Heart right ventricle (tissue), 16 donors: ENCODE measurements at regions not wholly inside any gene's neighbourhood (a gene's known extent, or its start where the extent isn't known, plus 50 kb on each side); places are given as distances from the start of the nearest gene placed in this dataset.

Experiments used
- ATAC-seq, 8 donors: fragments of 200-7000 bp; cut with Tn5 transposase; one replicate each; pipeline ENCODE4 v1.9.1; 2020; ENCODE audit warnings: mild to moderate bottlenecking in 8 of 8, moderate library complexity in 8 of 8, moderate number of reproducible peaks in 1 of 8
- DNase-seq, 2 donors: peaks; one replicate each; pipeline ENCODE4 v3.0.0-alpha.2; 2020
- H3K27ac ChIP-seq, 10 donors: fragments of 200-600 bp; sonication (generic) in 2 of 10; one replicate each; pipeline versions ENCODE4 v1.5.0 to v1.8.0; 2020 to 2022; ENCODE audit warnings: mild to moderate bottlenecking in 3 of 10
- H3K27me3 ChIP-seq, 7 donors: fragments of 200-600 bp; one replicate each; pipeline ENCODE4 v1.8.0; 2021 to 2022; ENCODE audit warnings: mild to moderate bottlenecking in 2 of 7
- H3K36me3 ChIP-seq, 9 donors: fragments of 200-600 bp; sonication (generic) in 1 of 9; one replicate each; pipeline versions ENCODE4 v1.5.0 to v1.8.0; 2020 to 2022; ENCODE audit warnings: mild to moderate bottlenecking in 2 of 9
- H3K4me1 ChIP-seq, 9 donors: fragments of 200-600 bp; sonication (generic) in 1 of 9; one replicate each; pipeline versions ENCODE4 v1.5.0 to v1.8.0; 2020 to 2022; ENCODE audit warnings: mild to moderate bottlenecking in 4 of 9
- H3K4me3 ChIP-seq, 10 donors: fragments of 200-600 bp; sonication (generic) in 2 of 10; one replicate each; pipeline versions ENCODE4 v1.5.0 to v1.8.0; 2020 to 2022; ENCODE audit warnings: mild to moderate bottlenecking in 7 of 10, moderate library complexity in 2 of 10
- H3K9me3 ChIP-seq, 11 donors: fragments of 200-600 bp in 10 of 11; sonication (generic) in 2 of 11; one replicate each; pipeline versions ENCODE4 v1.5.0 to v1.8.0; 2013 to 2022; ENCODE audit warnings: mild to moderate bottlenecking in 2 of 11, control low read depth in 1 of 11, moderate library complexity in 1 of 11
- WGBS, 2 donors: extraction: QIAGEN DNeasy Blood & Tissue Kit; methylation state at CpG; one replicate each; pipeline ENCODE4 v1.1.7; 2013; ENCODE audit warnings: inconsistent platforms in 1 of 2; 5-methylcytosine and 5-hydroxymethylcytosine counted together
- intact Hi-C, 10 donors: fragments of 100-400 bp; cut with DNase I; formaldehyde crosslinking; loops; one replicate each; pipeline versions ENCODE4 v1.11.1 to v1.14.2; 2022
- TF ChIP-seq, protein P1 (sequence below), 9 donors: fragments of 200-600 bp; sonication (generic) in 2 of 9; IDR thresholded peaks; one replicate each; pipeline versions ENCODE4 v1.5.0 to v1.8.0; 2021 to 2022; ENCODE audit warnings: antibody characterized with exemption in 9 of 9, mild to moderate bottlenecking in 5 of 9, moderate library complexity in 1 of 9
- donor health status: Arrhythmogenic right ventricular cardiomyopathy.
- donor health status: ischemic (EF 13 %, LVEDD 7.1; RV severe dilation, severe dysfunction).
- donor health status: healthy with polysubstance abuse.
- donor health status: DM: no; HTN: yes; CAD: no.
- donor health status: DM: no; HTN: no; CAD: no.
- donor health status: ischemic (EF 25% LVEDD 6.9; RV normal size, moderate dysfunction).
- donor health status: ischemic (EF 25% LVEDD 5.7; RV mildly dilated, moderate dysfunction).
- donor health status: healthy.
- donor health status: DM: yes; HTN: yes; CAD: no.
- donor health status: Ischemic cardiomyopathy.
- donor health status: ischemic (EF 35%, LVEDD 5.7; RV mildly dilated, moderate dysfunction).
- donor health status: nonischemic (EF 11% LVEDD 7.7; RV severe dilation, severe dysfunction).
- donor health status: DM: yes; HTN: yes; CAD: no.
- donor health status: PGD.
- donor health status: ischemic (EF 29% LVEDD 5.4; RV normal size, mild dysfunction).
- donor health status: nonischemic (EF 23%, LVEDD 6.1; RV moderate dilation, normal function).

DNA sequence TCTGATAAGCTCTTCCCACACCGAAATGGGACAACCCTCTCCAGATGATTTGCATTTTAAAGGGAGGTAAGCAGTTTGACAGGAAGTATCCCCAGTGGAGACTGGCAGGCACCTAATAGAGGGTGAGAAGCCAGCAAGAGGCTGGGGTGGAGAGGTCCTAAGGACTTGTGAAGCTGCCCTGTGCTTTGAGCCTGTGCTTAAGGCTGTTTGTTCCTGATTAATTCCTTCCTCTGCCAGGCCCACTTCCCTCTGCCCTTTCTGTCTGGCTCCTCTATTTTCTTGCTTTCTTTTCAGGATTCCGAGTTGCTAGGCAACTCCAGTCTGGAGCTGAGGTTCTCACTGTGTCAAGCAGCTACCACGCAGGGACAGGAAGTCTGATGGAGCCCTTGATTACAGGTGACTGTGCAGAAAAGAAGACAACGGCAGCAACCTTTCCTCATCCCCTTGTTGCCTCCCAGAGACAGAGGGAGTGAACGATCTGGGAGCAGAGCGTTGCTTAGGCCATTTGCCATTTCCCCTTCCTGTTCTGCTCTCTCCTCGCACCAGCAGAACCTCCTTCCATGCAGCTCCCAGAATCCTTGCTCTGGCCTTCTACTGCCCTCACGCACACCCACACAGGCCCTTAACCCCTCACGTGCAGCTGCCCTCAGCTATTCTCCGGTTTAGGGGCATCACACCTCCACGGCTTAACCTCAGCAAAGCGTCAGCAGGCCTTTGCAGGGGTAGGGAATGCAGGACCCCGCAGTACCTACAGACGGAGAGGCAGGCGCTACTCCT lies 103.6 kb upstream of the CELF4 start:
- H3K27ac ChIP-seq, result no peak overlapping the region
- DNase-seq (no peak), ATAC-seq (no peak)
- peaks cover 0 to 4% (median 0%) of the 10 kb centered on the region in 7 donors for H3K27me3 ChIP-seq
- no peak overlapping the region for H3K4me3 ChIP-seq
- no peaks in the 10 kb centered on the region for H3K4me1 ChIP-seq
- intact Hi-C loops, result no loop called here
- no peaks in the 10 kb centered on the region for H3K9me3 ChIP-seq
- TF ChIP-seq, protein P1, sequence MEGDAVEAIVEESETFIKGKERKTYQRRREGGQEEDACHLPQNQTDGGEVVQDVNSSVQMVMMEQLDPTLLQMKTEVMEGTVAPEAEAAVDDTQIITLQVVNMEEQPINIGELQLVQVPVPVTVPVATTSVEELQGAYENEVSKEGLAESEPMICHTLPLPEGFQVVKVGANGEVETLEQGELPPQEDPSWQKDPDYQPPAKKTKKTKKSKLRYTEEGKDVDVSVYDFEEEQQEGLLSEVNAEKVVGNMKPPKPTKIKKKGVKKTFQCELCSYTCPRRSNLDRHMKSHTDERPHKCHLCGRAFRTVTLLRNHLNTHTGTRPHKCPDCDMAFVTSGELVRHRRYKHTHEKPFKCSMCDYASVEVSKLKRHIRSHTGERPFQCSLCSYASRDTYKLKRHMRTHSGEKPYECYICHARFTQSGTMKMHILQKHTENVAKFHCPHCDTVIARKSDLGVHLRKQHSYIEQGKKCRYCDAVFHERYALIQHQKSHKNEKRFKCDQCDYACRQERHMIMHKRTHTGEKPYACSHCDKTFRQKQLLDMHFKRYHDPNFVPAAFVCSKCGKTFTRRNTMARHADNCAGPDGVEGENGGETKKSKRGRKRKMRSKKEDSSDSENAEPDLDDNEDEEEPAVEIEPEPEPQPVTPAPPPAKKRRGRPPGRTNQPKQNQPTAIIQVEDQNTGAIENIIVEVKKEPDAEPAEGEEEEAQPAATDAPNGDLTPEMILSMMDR (IDR thresholded peaks at IDR 0.05), result no peak
- WGBS, 2 donors, result 53 to 61% methylated on average over 15 of the region's 15 CpGs
- H3K36me3 ChIP-seq, result no peaks in the 10 kb centered on the region

DNA sequence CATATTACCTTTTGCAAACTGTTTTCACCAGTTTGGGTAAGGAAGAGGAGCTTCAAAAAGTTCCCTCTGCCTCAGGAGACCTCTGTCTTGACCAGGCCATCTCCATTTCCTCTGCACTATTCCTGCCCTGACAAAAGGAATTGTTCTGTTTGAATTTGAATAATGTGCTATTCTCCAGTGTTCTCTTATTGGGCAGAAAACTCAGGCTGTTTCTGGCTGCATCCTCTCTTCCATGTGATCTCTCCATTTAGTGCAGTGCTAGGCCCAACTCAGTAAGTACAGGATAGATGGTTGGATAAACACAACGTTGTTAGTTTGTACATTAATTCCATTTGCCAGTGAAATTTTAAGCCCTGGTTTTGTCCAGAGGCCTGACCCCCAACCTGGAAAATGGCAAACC lies 102.2 kb upstream of the CELF4 start:
- TF ChIP-seq, protein P1 (IDR thresholded peaks at IDR 0.05), result no peak
- Histone ChIP-seq H3K36me3 (no peaks in the 10 kb centered on the region), H3K4me1 (no peaks in the 10 kb centered on the region), H3K27ac (no peak overlapping the region), H3K9me3 (no peaks in the 10 kb centered on the region), H3K4me3 (no peak overlapping the region), H3K27me3 (peaks cover 0 to 4% (median 0%) of the 10 kb centered on the region in 7 donors)
- intact Hi-C loops, result no loop called here
- DNase-seq, result no peak
- WGBS, 2 donors, result 87 to 90% methylated on average over 1 of the region's 1 CpG
- no peak for ATAC-seq

DNA sequence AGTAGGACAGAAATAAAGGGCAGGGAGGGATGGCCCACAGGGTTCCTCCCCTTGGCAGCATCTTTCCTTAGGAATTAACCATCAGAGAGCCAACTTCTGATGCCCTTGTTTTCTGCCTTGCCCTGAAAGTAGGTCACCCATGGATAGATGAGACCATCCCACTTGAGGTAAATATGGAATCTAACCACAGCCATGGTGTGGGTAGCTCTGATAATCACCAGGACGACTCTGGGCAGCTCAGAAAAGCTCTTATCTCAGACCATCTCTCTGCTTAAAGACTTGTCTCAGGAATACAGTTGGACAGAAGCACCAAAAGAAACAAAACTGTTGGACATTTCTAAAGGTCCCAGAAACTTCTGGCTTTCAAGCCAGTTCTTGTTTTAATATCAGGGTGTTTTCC lies 101.4 kb upstream of the CELF4 start:
- WGBS, 2 donors, result 35 to 56% methylated on average over 1 of the region's 1 CpG
- ATAC-seq, result no peak
- intact Hi-C loops, result no loop called here

DNA sequence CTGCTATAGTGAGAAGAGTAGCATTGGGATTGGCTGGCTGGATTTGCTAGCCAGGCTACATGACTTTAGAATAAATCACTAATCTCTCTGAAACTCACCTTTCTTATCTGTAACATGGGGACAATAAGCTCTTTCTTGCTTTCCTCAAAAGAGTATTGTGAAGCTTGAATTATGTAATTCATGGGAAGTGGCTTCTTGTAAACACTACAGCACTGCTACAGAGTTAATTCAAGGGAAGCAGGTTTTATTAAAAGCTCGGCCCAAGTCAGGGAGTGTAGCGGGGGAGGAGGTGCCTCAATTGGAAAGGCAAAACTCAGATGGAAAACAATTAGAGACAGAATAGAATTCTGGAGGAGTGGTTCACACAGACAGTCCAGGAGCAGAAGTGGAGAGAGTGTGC lies 100.9 kb upstream of the CELF4 start:
- Histone ChIP-seq H3K36me3 (no peaks in the 10 kb centered on the region), H3K27ac (no peak overlapping the region), H3K4me1 (no peaks in the 10 kb centered on the region), H3K4me3 (no peak overlapping the region), H3K27me3 (peaks cover 0 to 4% (median 0%) of the 10 kb centered on the region in 7 donors), H3K9me3 (no peaks in the 10 kb centered on the region)
- WGBS, 2 donors, result 69 to 72% methylated on average over 2 of the region's 2 CpGs
- intact Hi-C loops, result no loop called here
- TF ChIP-seq, protein P1 (IDR thresholded peaks at IDR 0.05), result no peak
- DNase-seq (no peak), ATAC-seq (no peak)

More for the DNA sequence above, 101.4 kb upstream of the CELF4 start:
- Histone ChIP-seq H3K36me3 (no peaks in the 10 kb centered on the region), H3K27ac (no peak overlapping the region), H3K27me3 (peaks cover 0 to 4% (median 0%) of the 10 kb centered on the region in 7 donors), H3K4me3 (no peak overlapping the region), H3K9me3 (no peaks in the 10 kb centered on the region), H3K4me1 (no peaks in the 10 kb centered on the region)
- DNase-seq, result no peak
- TF ChIP-seq, protein P1 (IDR thresholded peaks at IDR 0.05), result no peak
